Esophagus squamous epithelium (tissue), 4 donors: ENCODE measurements at regions not wholly inside any gene's neighbourhood (a gene's known extent, or its start where the extent isn't known, plus 50 kb on each side); places are given as distances from the start of the nearest gene placed in this dataset.

ENCODE experiments used
- POLR2A ChIP-seq, 4 donors: fragments of 450-650 bp; IDR thresholded peaks; one replicate each; pipeline ENCODE4 v1.6.1; 2017; ENCODE audit warnings: antibody characterized with exemption in 4 of 4, mild to moderate bottlenecking in 4 of 4, moderate library complexity in 3 of 4
- TF ChIP-seq, protein P1 (sequence below), 6 experiments: fragments of 450-650 bp in 4 of 6; fragments of 200-600 bp in 2 of 6; sonication (generic) in 2 of 6; IDR thresholded peaks; one replicate each; pipeline ENCODE4 v1.5.1; 2016 to 2019; ENCODE audit warnings: antibody characterized with exemption in 6 of 6, mild to moderate bottlenecking in 4 of 6, moderate library complexity in 4 of 6

DNA sequence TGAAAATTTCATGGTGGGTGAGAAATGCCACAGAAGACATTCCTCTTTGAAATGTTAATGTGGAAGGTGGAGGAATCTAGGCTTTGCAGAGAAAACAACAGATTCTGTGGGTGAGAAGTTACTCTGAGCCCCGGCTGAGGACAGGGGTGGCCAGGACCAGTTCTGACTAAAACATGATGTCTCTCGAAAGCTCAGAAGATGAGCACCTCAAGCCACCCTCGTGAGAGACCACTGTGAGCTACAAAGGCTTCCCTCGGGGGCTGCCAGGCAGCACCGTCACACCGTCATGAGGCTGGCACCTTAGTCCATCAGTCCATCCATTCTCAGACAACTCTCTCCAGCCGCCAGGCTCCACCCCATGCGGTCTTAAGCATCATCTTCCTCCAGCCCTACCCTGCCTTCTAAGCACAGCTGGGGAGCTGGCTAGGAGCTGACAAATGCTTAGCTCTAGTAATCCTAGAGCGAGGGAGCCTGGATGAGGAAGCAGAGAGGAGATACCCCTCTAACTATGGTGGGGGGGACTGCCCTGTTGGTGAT lies 360.5 kb downstream of the SHANK2 start:
- TF ChIP-seq POLR2A (IDR thresholded peaks at IDR 0.05): no peak
- TF ChIP-seq, protein P1, sequence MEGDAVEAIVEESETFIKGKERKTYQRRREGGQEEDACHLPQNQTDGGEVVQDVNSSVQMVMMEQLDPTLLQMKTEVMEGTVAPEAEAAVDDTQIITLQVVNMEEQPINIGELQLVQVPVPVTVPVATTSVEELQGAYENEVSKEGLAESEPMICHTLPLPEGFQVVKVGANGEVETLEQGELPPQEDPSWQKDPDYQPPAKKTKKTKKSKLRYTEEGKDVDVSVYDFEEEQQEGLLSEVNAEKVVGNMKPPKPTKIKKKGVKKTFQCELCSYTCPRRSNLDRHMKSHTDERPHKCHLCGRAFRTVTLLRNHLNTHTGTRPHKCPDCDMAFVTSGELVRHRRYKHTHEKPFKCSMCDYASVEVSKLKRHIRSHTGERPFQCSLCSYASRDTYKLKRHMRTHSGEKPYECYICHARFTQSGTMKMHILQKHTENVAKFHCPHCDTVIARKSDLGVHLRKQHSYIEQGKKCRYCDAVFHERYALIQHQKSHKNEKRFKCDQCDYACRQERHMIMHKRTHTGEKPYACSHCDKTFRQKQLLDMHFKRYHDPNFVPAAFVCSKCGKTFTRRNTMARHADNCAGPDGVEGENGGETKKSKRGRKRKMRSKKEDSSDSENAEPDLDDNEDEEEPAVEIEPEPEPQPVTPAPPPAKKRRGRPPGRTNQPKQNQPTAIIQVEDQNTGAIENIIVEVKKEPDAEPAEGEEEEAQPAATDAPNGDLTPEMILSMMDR (IDR thresholded peaks at IDR 0.05): no peak
